SU-DHL-6 (cell line): ENCODE measurements at regions not wholly inside any gene's neighbourhood (a gene's known extent, or its start where the extent isn't known, plus 50 kb on each side); places are given as distances from the start of the nearest gene placed in this dataset.

Experiments
- CTCF ChIP-seq: fragments of 200-600 bp; sonication (generic); IDR thresholded peaks from one replicate; pipeline ENCODE4 v1.5.1; 2017; ENCODE audit warnings: antibody characterized with exemption, mild to moderate bottlenecking, low read length, moderate library complexity; ENCODE audit not compliant: insufficient read depth, poor library complexity, severe bottlenecking
- EZH2phosphoT487 ChIP-seq: fragments of 200-600 bp; sonication (generic), shearing (Covaris generic); conservative IDR thresholded peaks from 2 replicates; pipeline ENCODE4 v1.6.1; 2018; ENCODE audit warnings: mild to moderate bottlenecking, antibody characterized with exemption, low read length, moderate library complexity, mixed read lengths

GRCh38 chr3:89046661-89047060 is 60.8 kb upstream of the EPHA3 start:
- TF ChIP-seq CTCF: no peak
- TF ChIP-seq EZH2phosphoT487: no peak
